SK-N-SH treated with all-trans-retinoic acid at 6 μM for 48 hours (cell line): ENCODE measurements at regions not wholly inside any gene's neighbourhood (a gene's known extent, or its start where the extent isn't known, plus 50 kb on each side); places are given as distances from the start of the nearest gene placed in this dataset.

Source experiments
- ARNTL ChIP-seq: fragments of 450-650 bp; formaldehyde crosslinking; IDR thresholded peaks from 2 replicates; pipeline ENCODE4 v1.5.0; 2020; ENCODE audit warnings: low read depth, mild to moderate bottlenecking, moderate library complexity, borderline replicate concordance
- POU6F1 ChIP-seq: fragments of 250-450 bp; sonication (Bioruptor Pico); IDR thresholded peaks from 2 replicates; pipeline ENCODE4 v1.8.0; 2021; ENCODE audit warnings: low read depth, mild to moderate bottlenecking, moderate library complexity, borderline replicate concordance
- ZFP30 ChIP-seq: fragments of 450-650 bp; formaldehyde crosslinking; IDR thresholded peaks from 2 replicates; pipeline ENCODE4 v1.5.0; 2022; ENCODE audit warnings: mild to moderate bottlenecking, moderate library complexity
- ZNF8 ChIP-seq: fragments of 450-650 bp; formaldehyde crosslinking; IDR thresholded peaks from 2 replicates; pipeline ENCODE4 v1.5.0; 2020; ENCODE audit warnings: mild to moderate bottlenecking, moderate library complexity

DNA sequence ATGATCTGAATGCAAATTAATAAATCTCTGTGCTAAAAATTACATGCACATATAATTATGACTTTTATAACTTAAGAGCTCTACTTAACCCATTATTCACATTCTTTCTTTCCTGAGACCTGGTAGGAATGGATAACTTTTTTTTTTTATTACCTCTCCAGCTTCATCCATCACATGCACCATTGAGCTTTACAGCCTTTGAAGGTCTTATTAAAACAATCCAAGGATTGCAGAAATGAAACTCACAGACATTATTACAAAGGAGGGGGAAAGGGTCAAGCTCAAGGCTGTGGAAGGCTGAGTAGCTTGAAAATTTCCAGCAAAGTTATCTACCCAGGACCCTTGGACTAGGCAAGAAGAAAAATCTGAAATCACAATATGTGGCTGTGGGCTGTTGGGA, 202.5 kb upstream of the GRIP1 start:
- TF ChIP-seq ARNTL (no peak), POU6F1 (CRISPR knock-in tag) (no peak), ZFP30 (CRISPR knock-in tag) (no peak), ZNF8 (CRISPR knock-in tag) (no peak)
